ENCODE measurements at regions not wholly inside any gene's neighbourhood (a gene's known extent, or its start where the extent isn't known, plus 50 kb on each side); places are given as distances from the start of the nearest gene placed in this dataset.

- Mint-ChIP-seq H3K9me3 (peaks cover 0 to 2% (median 0%) of the 10 kb centered on the region in 7 donors), H3K27me3 (ENCODE audit: low read depth in 3 of 3) (peaks cover 0 to 1% (median under 1%) of the 10 kb centered on the region in 3 donors), H3K4me3 (no peak overlapping the region), H3K36me3 (no peaks in the 10 kb centered on the region), H3K4me1 (no peaks in the 10 kb centered on the region), H3K27ac (no peak overlapping the region)
- intact Hi-C loops (cut with micrococcal nuclease) = no loop called here
- Histone ChIP-seq H3K4me3 (replicated peaks in 1 of 3; ENCODE audit: low read depth in 2 of 3, low read length in 3 of 3) (no peak overlapping the region), H3K9me3 (replicated peaks in 1 of 2; ENCODE audit: control insufficient read depth in 1 of 2, insufficient read depth in 1 of 2, low read length in 2 of 2) (no peaks in the 10 kb centered on the region), H3K27ac (ENCODE audit: low read depth in 1 of 2, low read length in 2 of 2) (no peak overlapping the region), H3K27me3 (ENCODE audit: control insufficient read depth in 2 of 2, insufficient read depth in 2 of 2, low read length in 2 of 2) (no peaks in the 10 kb centered on the region), H2AFZ (ENCODE audit: insufficient read depth, low read depth, low read length, poor library complexity, severe bottlenecking) (no peak overlapping the region), H3K4me1 (ENCODE audit: control insufficient read depth in 1 of 2, insufficient read depth in 2 of 2, low read length in 2 of 2) (no peaks in the 10 kb centered on the region), H3K4me2 (replicated peaks; ENCODE audit: extremely low read depth, low read length, poor library complexity, severe bottlenecking) (no peak overlapping the region), H4K20me1 (ENCODE audit: insufficient read depth, low read length) (no peaks in the 10 kb centered on the region), H3K36me3 (replicated peaks in 1 of 2; ENCODE audit: control insufficient read depth in 1 of 2, insufficient read depth in 2 of 2, low read length in 2 of 2) (no peaks in the 10 kb centered on the region), H3K79me2 (ENCODE audit: insufficient read depth, low read length) (no peaks in the 10 kb centered on the region), H3K9ac (ENCODE audit: insufficient read depth, low read length, poor library complexity, severe bottlenecking) (no peak overlapping the region)
- no peak for TF ChIP-seq CTCF (IDR thresholded peaks at IDR 0.05)
- no CpG with 5 or more reads among the region's 2 CpGs for WGBS (ENCODE audit: insufficient coverage)
- no peak for DNase-seq
These were observed 652.6 kb upstream of the WWC1 start for GRCh38 chr5:167638816-167639215.

- Mint-ChIP-seq H3K9me3 (peaks cover 0 to 2% (median 0%) of the 10 kb centered on the region in 7 donors), H3K36me3 (no peaks in the 10 kb centered on the region), H3K4me1 (no peaks in the 10 kb centered on the region), H3K27ac (no peak overlapping the region), H3K4me3 (no peak overlapping the region), H3K27me3 (ENCODE audit: low read depth in 3 of 3) (peaks cover 0 to 1% (median 0%) of the 10 kb centered on the region in 3 donors)
- no peaks in the 10 kb centered on the region for H3K36me3 ChIP-seq (replicated peaks in 1 of 2; ENCODE audit: control insufficient read depth in 1 of 2, insufficient read depth in 2 of 2, low read length in 2 of 2)
- H3K27ac ChIP-seq (ENCODE audit: low read depth in 1 of 2, low read length in 2 of 2) = no peak overlapping the region
- no peaks in the 10 kb centered on the region for H4K20me1 ChIP-seq (ENCODE audit: insufficient read depth, low read length)
- TF ChIP-seq CTCF (IDR thresholded peaks at IDR 0.05) = no peak
- H3K9ac ChIP-seq (ENCODE audit: insufficient read depth, low read length, poor library complexity, severe bottlenecking) = no peak overlapping the region
- H3K27me3 ChIP-seq (ENCODE audit: control insufficient read depth in 2 of 2, insufficient read depth in 2 of 2, low read length in 2 of 2) = no peaks in the 10 kb centered on the region
- no peak overlapping the region for H3K4me2 ChIP-seq (replicated peaks; ENCODE audit: extremely low read depth, low read length, poor library complexity, severe bottlenecking)
- no peak overlapping the region for H2AFZ ChIP-seq (ENCODE audit: insufficient read depth, low read depth, low read length, poor library complexity, severe bottlenecking)
- H3K4me3 ChIP-seq (replicated peaks in 1 of 3; ENCODE audit: low read depth in 2 of 3, low read length in 3 of 3) = no peak overlapping the region
- H3K79me2 ChIP-seq (ENCODE audit: insufficient read depth, low read length) = no peaks in the 10 kb centered on the region
- WGBS (ENCODE audit: insufficient coverage) = no CpG with 5 or more reads among the region's 1 CpG
- intact Hi-C loops (cut with micrococcal nuclease) = no loop called here
- H3K4me1 ChIP-seq (ENCODE audit: control insufficient read depth in 1 of 2, insufficient read depth in 2 of 2, low read length in 2 of 2) = no peaks in the 10 kb centered on the region
- no peaks in the 10 kb centered on the region for H3K9me3 ChIP-seq (replicated peaks in 1 of 2; ENCODE audit: control insufficient read depth in 1 of 2, insufficient read depth in 1 of 2, low read length in 2 of 2)
- no peak for DNase-seq
These were observed 652.2 kb upstream of the WWC1 start for GRCh38 chr5:167639273-167639672.

All from CD14-positive monocyte (primary cell).